DOHH2 (cell line): ENCODE measurements at regions not wholly inside any gene's neighbourhood (a gene's known extent, or its start where the extent isn't known, plus 50 kb on each side); places are given as distances from the start of the nearest gene placed in this dataset.

Source experiments
- CTCF ChIP-seq: fragments of 200-600 bp; sonication (generic); IDR thresholded peaks from one replicate; pipeline ENCODE4 v1.5.1; 2014; ENCODE audit warnings: antibody characterized with exemption, mild to moderate bottlenecking, low read depth, low read length; ENCODE audit not compliant: poor library complexity, severe bottlenecking
- EZH2phosphoT487 ChIP-seq: fragments of 200-600 bp; sonication (generic); IDR thresholded peaks from 2 replicates; pipeline ENCODE4 v1.6.1; 2017; ENCODE audit warnings: borderline replicate concordance, mild to moderate bottlenecking, antibody characterized with exemption, low read length, moderate library complexity, mixed read lengths

- no peak for TF ChIP-seq CTCF
- no peak for TF ChIP-seq EZH2phosphoT487
Observed at GRCh38 chr1:229190057-229190575, 80.8 kb upstream of the RAB4A start.
